ENCODE measurements at regions not wholly inside any gene's neighbourhood (a gene's known extent, or its start where the extent isn't known, plus 50 kb on each side); places are given as distances from the start of the nearest gene placed in this dataset.
"Not testable (repeated sequence)": the region's sequence is repeated elsewhere in the genome, so short reads cannot be mapped to it uniquely, and the experiment has no call there.

DNA sequence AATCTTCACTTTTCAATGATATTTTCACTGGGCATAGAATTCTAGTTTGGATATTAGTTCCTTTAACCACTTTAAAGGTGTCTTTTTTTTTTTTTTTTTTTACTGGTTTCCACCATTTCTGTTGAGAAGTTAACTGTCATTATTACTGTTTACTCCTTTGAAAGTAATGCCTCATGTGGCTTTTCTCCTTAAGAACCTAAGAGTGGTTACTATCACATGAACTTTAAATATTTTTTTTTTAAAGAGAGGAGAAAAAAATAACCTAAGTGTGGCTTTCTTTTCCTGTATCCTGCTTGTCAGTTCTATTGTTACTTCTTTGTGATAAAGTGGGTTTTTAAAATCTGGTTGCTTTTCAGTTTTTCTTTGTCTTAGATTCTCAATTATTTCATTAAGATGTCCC, 229.5 kb downstream of the CDH26 start:
- CTCF ChIA-PET (ENCODE audit: unreplicated experiment): no interaction called here
- H3K79me2 ChIP-seq (ENCODE audit: insufficient read depth, low read depth, low read length): no peaks in the 10 kb centered on the region
- intact Hi-C loops (cut with micrococcal nuclease; ENCODE audit: unreplicated experiment): no loop called here
- POLR2A ChIA-PET: no interaction called here
- H3K4me2 ChIP-seq (ENCODE audit: low read length): no peak overlapping the region
- no peaks in the 10 kb centered on the region for H3K9me3 ChIP-seq (ENCODE audit: low read length)
- H3K27ac ChIP-seq (ENCODE audit: low read depth, low read length, poor library complexity, severe bottlenecking): no peak overlapping the region
- no peaks in the 10 kb centered on the region for H3K9me2 ChIP-seq (ENCODE audit: insufficient read depth, low read length)
- no peak for DNase-seq (ENCODE audit: low spot score)
- H3K4me1 ChIP-seq (ENCODE audit: insufficient read depth, low read length, poor library complexity, severe bottlenecking): no peaks in the 10 kb centered on the region
- H2AFZ ChIP-seq (ENCODE audit: low read length): no peak overlapping the region
- TF ChIP-seq EZH2phosphoT487 (IDR thresholded peaks at IDR 0.05; ENCODE audit: borderline replicate concordance, low read depth, low read length): no peak
- TF ChIP-seq, protein P1, sequence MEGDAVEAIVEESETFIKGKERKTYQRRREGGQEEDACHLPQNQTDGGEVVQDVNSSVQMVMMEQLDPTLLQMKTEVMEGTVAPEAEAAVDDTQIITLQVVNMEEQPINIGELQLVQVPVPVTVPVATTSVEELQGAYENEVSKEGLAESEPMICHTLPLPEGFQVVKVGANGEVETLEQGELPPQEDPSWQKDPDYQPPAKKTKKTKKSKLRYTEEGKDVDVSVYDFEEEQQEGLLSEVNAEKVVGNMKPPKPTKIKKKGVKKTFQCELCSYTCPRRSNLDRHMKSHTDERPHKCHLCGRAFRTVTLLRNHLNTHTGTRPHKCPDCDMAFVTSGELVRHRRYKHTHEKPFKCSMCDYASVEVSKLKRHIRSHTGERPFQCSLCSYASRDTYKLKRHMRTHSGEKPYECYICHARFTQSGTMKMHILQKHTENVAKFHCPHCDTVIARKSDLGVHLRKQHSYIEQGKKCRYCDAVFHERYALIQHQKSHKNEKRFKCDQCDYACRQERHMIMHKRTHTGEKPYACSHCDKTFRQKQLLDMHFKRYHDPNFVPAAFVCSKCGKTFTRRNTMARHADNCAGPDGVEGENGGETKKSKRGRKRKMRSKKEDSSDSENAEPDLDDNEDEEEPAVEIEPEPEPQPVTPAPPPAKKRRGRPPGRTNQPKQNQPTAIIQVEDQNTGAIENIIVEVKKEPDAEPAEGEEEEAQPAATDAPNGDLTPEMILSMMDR (conservative IDR thresholded peaks at IDR 0.05; ENCODE audit: low read length): no peak
- H3K4me3 ChIP-seq (ENCODE audit: low read depth, low read length, poor library complexity, severe bottlenecking): no peak overlapping the region
- no peaks in the 10 kb centered on the region for H4K20me1 ChIP-seq (ENCODE audit: insufficient read depth, low read length)
- BruUV-seq (replicated peaks): no TSS peak
- H3K36me3 ChIP-seq (ENCODE audit: insufficient read depth, low read length): no peaks in the 10 kb centered on the region

DNA sequence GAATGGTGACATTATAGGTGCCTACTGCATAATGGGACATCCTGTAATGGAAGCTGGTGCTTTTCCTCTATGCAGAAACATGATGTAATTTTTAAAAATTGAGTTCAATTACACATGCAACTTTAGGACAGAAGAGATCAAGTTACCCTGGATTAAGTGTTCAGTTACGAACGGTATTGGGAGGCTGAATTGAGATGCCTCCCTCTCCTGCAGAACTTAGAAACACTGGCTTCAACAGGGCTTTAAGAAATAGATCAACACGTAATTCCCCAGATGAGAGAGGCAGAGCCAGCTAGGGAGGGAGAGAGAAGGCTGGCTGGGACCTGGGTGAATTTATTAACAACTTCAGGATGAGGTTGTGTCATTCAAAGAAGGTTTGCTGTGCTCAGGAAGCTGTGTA, 232.8 kb downstream of the CDH26 start:
- Histone ChIP-seq H3K27ac (ENCODE audit: low read depth, low read length, poor library complexity, severe bottlenecking) (no peak overlapping the region), H3K4me3 (ENCODE audit: low read depth, low read length, poor library complexity, severe bottlenecking) (no peak overlapping the region), H3K4me1 (ENCODE audit: insufficient read depth, low read length, poor library complexity, severe bottlenecking) (no peaks in the 10 kb centered on the region), H2AFZ (ENCODE audit: low read length) (no peak overlapping the region), H3K9me3 (ENCODE audit: low read length) (no peaks in the 10 kb centered on the region), H4K20me1 (ENCODE audit: insufficient read depth, low read length) (no peaks in the 10 kb centered on the region), H3K36me3 (ENCODE audit: insufficient read depth, low read length) (no peaks in the 10 kb centered on the region), H3K9me2 (ENCODE audit: insufficient read depth, low read length) (no peaks in the 10 kb centered on the region), H3K79me2 (ENCODE audit: insufficient read depth, low read depth, low read length) (no peaks in the 10 kb centered on the region), H3K4me2 (ENCODE audit: low read length) (no peak overlapping the region)
- TF ChIP-seq, protein P1 (conservative IDR thresholded peaks at IDR 0.05; ENCODE audit: low read length): no peak
- no peak for TF ChIP-seq EZH2phosphoT487 (IDR thresholded peaks at IDR 0.05; ENCODE audit: borderline replicate concordance, low read depth, low read length)
- BruUV-seq (replicated peaks): no TSS peak
- intact Hi-C loops (cut with micrococcal nuclease; ENCODE audit: unreplicated experiment): no loop called here
- no peak for DNase-seq (ENCODE audit: low spot score)
- ChIA-PET CTCF (ENCODE audit: unreplicated experiment) (no interaction called here), POLR2A (no interaction called here)

DNA sequence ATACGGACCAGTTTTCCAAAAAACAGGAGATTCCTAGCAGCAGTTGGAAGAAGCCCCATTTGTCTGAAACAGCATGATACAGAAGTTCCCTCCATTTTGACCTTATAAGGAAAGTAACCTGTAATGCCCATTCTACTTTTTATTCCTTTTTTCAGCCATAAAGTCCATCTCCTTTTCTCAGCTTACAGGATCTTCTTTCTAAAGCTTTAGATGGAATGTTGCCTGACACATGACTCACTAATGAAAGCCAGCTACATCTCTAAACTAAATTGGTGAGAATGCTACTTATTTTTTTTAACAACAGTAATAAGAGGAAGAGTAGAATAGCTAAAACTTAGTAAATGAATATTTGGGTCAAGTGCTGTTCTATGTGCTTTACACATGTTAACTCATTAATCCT, 234.1 kb downstream of the CDH26 start:
- Histone ChIP-seq H3K36me3 (ENCODE audit: insufficient read depth, low read length) (no peaks in the 10 kb centered on the region), H3K4me1 (ENCODE audit: insufficient read depth, low read length, poor library complexity, severe bottlenecking) (no peaks in the 10 kb centered on the region), H3K9me3 (ENCODE audit: low read length) (no peaks in the 10 kb centered on the region), H3K4me3 (ENCODE audit: low read depth, low read length, poor library complexity, severe bottlenecking) (no peak overlapping the region), H4K20me1 (ENCODE audit: insufficient read depth, low read length) (no peaks in the 10 kb centered on the region), H3K4me2 (ENCODE audit: low read length) (no peak overlapping the region), H2AFZ (ENCODE audit: low read length) (no peak overlapping the region), H3K27ac (ENCODE audit: low read depth, low read length, poor library complexity, severe bottlenecking) (no peak overlapping the region), H3K9me2 (ENCODE audit: insufficient read depth, low read length) (no peaks in the 10 kb centered on the region), H3K79me2 (ENCODE audit: insufficient read depth, low read depth, low read length) (no peaks in the 10 kb centered on the region)
- POLR2A ChIA-PET: no interaction called here
- intact Hi-C loops (cut with micrococcal nuclease; ENCODE audit: unreplicated experiment): no loop called here
- CTCF ChIA-PET (ENCODE audit: unreplicated experiment): no interaction called here
- no peak for DNase-seq (ENCODE audit: low spot score)
- no TSS peak for BruUV-seq (replicated peaks)
- TF ChIP-seq EZH2phosphoT487 (IDR thresholded peaks at IDR 0.05; ENCODE audit: borderline replicate concordance, low read depth, low read length): no peak

DNA sequence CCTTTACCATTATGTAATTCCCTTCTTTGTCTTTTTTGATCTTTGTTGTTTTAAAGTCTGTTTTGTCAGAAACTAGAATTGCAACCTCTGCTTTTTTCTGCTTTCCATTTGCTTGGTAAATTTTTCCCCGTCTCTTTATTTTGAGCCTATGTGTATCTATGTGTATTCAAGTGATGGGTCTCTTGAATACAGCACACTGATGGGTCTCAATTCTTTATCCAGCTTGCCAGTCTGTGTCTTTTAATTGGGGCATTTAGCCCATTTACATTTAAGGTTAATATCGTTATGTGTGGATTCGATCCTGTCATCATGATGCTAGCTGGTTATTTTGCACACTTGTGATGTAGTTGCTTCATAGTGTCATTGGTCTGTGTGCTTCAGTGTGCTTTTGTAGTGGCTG, 240.9 kb downstream of the CDH26 start:
- H2AFZ ChIP-seq (ENCODE audit: low read length); H3K4me1 ChIP-seq (ENCODE audit: insufficient read depth, low read length, poor library complexity, severe bottlenecking); CTCF ChIA-PET (ENCODE audit: unreplicated experiment); H3K36me3 ChIP-seq (ENCODE audit: insufficient read depth, low read length); POLR2A ChIA-PET; BruUV-seq (replicated peaks); H4K20me1 ChIP-seq (ENCODE audit: insufficient read depth, low read length); H3K27ac ChIP-seq (ENCODE audit: low read depth, low read length, poor library complexity, severe bottlenecking); H3K4me3 ChIP-seq (ENCODE audit: low read depth, low read length, poor library complexity, severe bottlenecking); H3K9me3 ChIP-seq (ENCODE audit: low read length); H3K9me2 ChIP-seq (ENCODE audit: insufficient read depth, low read length); intact Hi-C loops (cut with micrococcal nuclease; ENCODE audit: unreplicated experiment); H3K79me2 ChIP-seq (ENCODE audit: insufficient read depth, low read depth, low read length); DNase-seq (ENCODE audit: low spot score); H3K4me2 ChIP-seq (ENCODE audit: low read length): not testable (repeated sequence)

Data from OCI-LY7 (cell line).